Muscle of leg (tissue), 3 donors: ENCODE measurements at regions not wholly inside any gene's neighbourhood (a gene's known extent, or its start where the extent isn't known, plus 50 kb on each side); places are given as distances from the start of the nearest gene placed in this dataset.

Experiments used
- DNase-seq: peaks from one replicate; pipeline ENCODE4 v3.0.0; 2013
- H3K27ac ChIP-seq: one replicate; pipeline ENCODE4 v1.5.1; 2013; ENCODE audit warnings: mild to moderate bottlenecking, low read length, control low read depth
- H3K27me3 ChIP-seq: one replicate; pipeline ENCODE4 v1.6.1; 2013; ENCODE audit warnings: low read length; ENCODE audit not compliant: control insufficient read depth, insufficient read depth
- H3K36me3 ChIP-seq: one replicate; pipeline ENCODE4 v1.6.1; 2013; ENCODE audit warnings: low read length; ENCODE audit not compliant: control insufficient read depth, insufficient read depth
- H3K4me1 ChIP-seq: one replicate; pipeline ENCODE4 v1.6.1; 2013; ENCODE audit warnings: low read length; ENCODE audit not compliant: control insufficient read depth, insufficient read depth
- H3K4me3 ChIP-seq: one replicate; pipeline ENCODE4 v1.5.1; 2013; ENCODE audit warnings: low read length, control low read depth
- H3K9me3 ChIP-seq: replicated peaks from 2 replicates; pipeline ENCODE4 v1.6.1; 2013; ENCODE audit warnings: low read depth, low read length; ENCODE audit not compliant: control insufficient read depth
- WGBS: methylation state at CpG from one replicate; pipeline ENCODE4 v1.1.5; 2013; ENCODE audit warnings: missing lambda C conversion rate; ENCODE audit not compliant: insufficient coverage; 5-methylcytosine and 5-hydroxymethylcytosine counted together

DNA sequence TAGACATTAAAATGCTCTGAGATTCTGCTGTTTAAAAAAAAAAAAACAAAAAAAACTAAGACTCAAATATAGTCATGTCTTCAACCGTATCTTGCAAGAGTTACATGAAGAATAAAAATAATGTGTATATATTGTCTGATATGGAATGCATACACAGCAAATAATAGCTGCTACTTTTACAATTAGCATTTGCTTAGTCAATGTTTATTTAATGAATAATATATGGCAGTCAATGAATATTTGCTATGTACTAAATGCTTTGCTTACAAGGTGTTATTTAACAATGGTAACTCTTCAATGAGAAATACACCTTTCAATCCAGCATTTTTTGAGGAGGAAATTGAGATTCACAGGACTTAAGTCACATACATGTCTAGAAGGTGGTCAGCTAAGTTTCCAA lies 718.8 kb upstream of the SOX9 start:
- Histone ChIP-seq H3K27ac (no peak overlapping the region), H3K4me1 (no peaks in the 10 kb centered on the region), H3K27me3 (no peaks in the 10 kb centered on the region), H3K9me3 (no peaks in the 10 kb centered on the region), H3K36me3 (no peaks in the 10 kb centered on the region), H3K4me3 (no peak overlapping the region)
- no peak for DNase-seq
- WGBS: no CpG with 5 or more reads among the region's 1 CpG

DNA sequence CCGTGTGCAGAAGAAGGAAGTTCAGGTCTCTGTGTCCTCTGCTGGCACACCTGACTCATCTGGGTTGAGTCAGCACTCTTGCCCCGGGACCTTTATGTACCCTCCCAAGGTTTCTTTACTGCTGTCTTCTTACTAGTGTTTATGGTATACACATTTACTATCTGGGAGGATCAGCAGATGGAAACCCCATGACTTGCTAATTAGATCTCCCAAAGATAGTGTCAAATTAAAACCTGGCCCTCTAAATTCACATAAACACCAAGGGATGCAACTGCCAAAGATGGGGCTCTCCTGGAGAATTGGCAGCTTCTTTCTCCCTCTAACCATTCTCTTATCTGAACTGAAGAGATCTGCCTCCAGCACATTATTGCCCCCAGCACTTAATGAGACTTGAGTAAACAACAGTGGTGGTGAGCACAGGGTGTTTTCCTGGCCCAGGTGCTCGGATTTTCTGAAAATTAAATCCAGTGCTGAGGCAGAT lies 718.1 kb upstream of the SOX9 start:
- no peak for DNase-seq
- Histone ChIP-seq H3K27me3 (no peaks in the 10 kb centered on the region), H3K4me1 (no peaks in the 10 kb centered on the region), H3K9me3 (no peaks in the 10 kb centered on the region), H3K36me3 (no peaks in the 10 kb centered on the region), H3K27ac (no peak overlapping the region), H3K4me3 (no peak overlapping the region)
- 36% methylated on average over 1 of the region's 3 CpGs for whole genome bisulfite sequencing

DNA sequence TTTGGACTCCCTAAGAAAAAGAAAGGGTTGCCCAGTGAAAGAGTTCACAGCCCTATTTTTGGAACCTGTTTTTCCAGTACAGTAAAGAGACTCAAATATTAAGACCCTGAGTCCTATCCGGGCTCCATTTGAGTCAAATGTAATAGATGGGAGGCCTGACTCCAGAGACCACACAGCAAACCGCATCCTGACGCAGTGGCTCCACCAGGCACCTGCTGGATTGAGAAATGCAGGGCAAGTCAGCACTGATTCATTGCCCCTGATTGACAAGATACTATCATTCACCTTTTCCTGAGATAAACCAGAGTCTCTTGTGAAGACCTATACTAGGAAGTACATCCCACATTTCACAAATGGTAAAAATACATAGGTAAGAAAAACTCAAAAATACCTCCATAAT lies 715.7 kb upstream of the SOX9 start:
- no peaks in the 10 kb centered on the region for H3K4me1 ChIP-seq
- no peak overlapping the region for H3K27ac ChIP-seq
- 60% methylated on average over 1 of the region's 3 CpGs for WGBS
- H3K4me3 ChIP-seq: no peak overlapping the region
- no peak for DNase-seq
- no peaks in the 10 kb centered on the region for H3K9me3 ChIP-seq
- H3K36me3 ChIP-seq: no peaks in the 10 kb centered on the region
- H3K27me3 ChIP-seq: no peaks in the 10 kb centered on the region

DNA sequence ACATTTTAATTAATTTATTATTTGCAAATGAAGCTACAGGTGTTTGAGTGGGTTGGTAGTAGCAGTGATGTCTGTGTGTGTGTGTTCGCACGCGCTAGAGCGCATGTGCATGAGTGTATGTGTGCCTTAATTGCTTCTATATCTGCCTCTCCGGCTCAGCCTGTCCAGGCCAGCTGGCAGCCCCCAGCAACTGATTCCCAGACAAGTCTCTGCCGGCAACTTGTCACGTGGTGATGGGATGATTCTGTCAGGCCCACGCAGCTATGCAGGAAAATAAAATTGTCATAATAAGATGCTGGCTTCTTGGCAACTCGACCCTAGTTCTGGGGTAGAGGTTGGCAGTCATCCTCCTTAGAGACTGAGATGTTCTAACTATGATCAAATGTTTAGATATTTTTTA lies 712.8 kb upstream of the SOX9 start:
- WGBS: 83% methylated on average over 1 of the region's 9 CpGs
- H3K4me1 ChIP-seq: no peaks in the 10 kb centered on the region
- H3K27me3 ChIP-seq: no peaks in the 10 kb centered on the region
- no peaks in the 10 kb centered on the region for H3K9me3 ChIP-seq
- H3K4me3 ChIP-seq: no peak overlapping the region
- DNase-seq: no peak
- no peaks in the 10 kb centered on the region for H3K36me3 ChIP-seq
- no peak overlapping the region for H3K27ac ChIP-seq

DNA sequence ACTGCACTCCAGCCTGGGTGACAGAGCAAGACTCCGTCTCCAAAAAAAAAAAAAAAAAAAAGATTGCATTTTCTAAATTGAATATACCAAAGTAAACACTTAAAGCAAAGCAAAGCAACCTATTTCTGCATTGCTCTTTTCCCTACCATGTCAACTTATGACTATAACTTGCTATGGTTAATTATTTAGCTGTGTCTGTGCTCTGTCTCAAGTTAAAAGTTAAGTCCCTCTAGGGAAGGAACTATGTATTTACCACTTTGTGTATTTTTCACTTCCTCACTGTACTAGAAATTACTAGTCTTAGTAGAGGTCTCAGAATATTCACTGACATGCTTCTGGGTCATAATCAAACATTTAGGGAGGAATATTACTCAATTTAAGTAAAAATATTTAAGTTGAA lies 711.7 kb upstream of the SOX9 start:
- H3K4me3 ChIP-seq: no peak overlapping the region
- H3K36me3 ChIP-seq: no peaks in the 10 kb centered on the region
- WGBS: no CpG with 5 or more reads among the region's 1 CpG
- H3K27ac ChIP-seq: no peak overlapping the region
- no peaks in the 10 kb centered on the region for H3K9me3 ChIP-seq
- H3K27me3 ChIP-seq: no peaks in the 10 kb centered on the region
- DNase-seq: no peak
- H3K4me1 ChIP-seq: no peaks in the 10 kb centered on the region

DNA sequence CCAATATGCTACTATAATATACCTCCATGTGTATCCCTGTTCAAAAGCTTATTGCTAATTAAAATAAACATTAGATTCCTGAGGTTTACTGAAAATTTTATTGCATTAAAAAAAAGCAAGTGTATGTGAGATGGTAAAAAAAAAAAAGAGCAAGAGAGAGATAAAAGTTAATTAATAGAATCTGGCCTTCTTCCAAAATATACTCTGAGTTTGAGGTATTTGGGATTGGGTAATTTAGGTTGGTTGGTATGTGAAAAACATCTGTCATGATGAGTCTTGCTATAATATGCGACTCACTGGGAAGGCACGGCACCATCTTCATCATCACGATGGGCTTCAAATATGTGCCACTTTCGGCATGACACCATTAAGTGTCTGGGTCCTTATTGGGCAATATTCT lies 711.1 kb upstream of the SOX9 start:
- no peak overlapping the region for H3K27ac ChIP-seq
- no peak for DNase-seq
- 100% methylated on average over 2 of the region's 4 CpGs for WGBS
- no peaks in the 10 kb centered on the region for H3K4me1 ChIP-seq
- H3K27me3 ChIP-seq: no peaks in the 10 kb centered on the region
- no peak overlapping the region for H3K4me3 ChIP-seq
- H3K9me3 ChIP-seq: no peaks in the 10 kb centered on the region
- no peaks in the 10 kb centered on the region for H3K36me3 ChIP-seq

DNA sequence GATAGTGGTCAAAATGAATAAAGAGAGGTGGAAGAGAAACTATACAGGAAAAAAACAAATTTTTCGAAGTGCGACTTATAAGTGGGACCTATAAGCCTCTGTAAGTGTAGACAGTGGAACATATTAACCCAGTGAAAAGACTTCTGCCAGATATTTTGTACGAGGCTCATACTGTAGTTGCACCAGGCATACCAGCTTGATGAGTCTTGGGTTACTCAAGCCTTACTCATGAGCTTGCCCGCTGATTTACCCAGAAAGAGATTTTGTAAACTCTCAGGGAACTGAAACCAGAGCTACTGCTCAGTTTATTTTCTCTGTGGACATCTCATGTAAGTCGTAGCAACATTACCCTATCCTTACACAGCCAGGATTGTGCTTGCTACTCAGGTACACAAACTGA lies 708.0 kb upstream of the SOX9 start:
- 74% methylated on average over 3 of the region's 5 CpGs for WGBS
- H3K9me3 ChIP-seq: no peaks in the 10 kb centered on the region
- H3K27ac ChIP-seq: no peak overlapping the region
- H3K4me3 ChIP-seq: no peak overlapping the region
- no peaks in the 10 kb centered on the region for H3K36me3 ChIP-seq
- no peaks in the 10 kb centered on the region for H3K4me1 ChIP-seq
- DNase-seq: no peak
- no peaks in the 10 kb centered on the region for H3K27me3 ChIP-seq

DNA sequence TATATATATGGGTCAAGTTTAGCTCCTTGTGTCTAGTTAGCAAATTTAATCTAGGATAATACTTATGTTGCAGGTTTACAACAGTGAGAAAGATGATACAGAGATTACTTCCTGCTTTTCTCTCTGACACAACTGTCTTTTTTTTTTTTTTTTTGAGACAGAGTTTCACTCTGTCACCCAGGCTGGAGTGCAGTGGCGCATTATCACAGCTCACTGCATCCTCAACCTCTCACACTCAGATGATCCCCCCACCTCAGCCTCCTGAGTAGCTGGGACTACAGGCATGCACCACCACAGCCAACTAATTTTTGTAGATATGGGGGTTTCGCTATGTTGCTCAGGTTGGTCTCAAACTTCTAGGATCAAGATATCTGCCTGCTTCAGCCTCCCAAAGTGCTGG lies 706.9 kb upstream of the SOX9 start:
- Histone ChIP-seq H3K27me3 (no peaks in the 10 kb centered on the region), H3K27ac (no peak overlapping the region), H3K9me3 (no peaks in the 10 kb centered on the region), H3K4me1 (no peaks in the 10 kb centered on the region), H3K36me3 (no peaks in the 10 kb centered on the region), H3K4me3 (no peak overlapping the region)
- no peak for DNase-seq
- 67% methylated on average over 1 of the region's 2 CpGs for WGBS

DNA sequence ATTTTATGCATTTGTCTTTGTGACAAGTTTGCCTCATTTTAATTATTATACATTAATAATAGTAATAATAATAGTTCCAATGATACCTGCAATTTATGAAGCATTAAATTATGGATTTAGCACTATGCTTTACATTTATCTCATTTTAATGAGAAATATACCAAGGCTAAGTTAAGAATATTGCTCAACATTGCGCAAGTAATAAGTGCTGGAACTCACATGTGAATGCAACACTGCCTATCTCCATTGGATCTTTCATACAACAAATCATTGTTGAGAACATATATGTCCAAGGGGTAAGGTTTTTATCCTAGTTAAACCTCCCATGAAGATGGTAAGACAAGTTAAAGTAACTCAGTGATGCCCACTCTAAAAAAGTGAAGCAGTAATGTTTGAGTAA lies 703.7 kb upstream of the SOX9 start:
- H3K27me3 ChIP-seq: no peaks in the 10 kb centered on the region
- H3K9me3 ChIP-seq: no peaks in the 10 kb centered on the region
- no peaks in the 10 kb centered on the region for H3K36me3 ChIP-seq
- no peak overlapping the region for H3K27ac ChIP-seq
- no CpG with 5 or more reads among the region's 1 CpG for WGBS
- no peak for DNase-seq
- no peaks in the 10 kb centered on the region for H3K4me1 ChIP-seq
- H3K4me3 ChIP-seq: no peak overlapping the region

DNA sequence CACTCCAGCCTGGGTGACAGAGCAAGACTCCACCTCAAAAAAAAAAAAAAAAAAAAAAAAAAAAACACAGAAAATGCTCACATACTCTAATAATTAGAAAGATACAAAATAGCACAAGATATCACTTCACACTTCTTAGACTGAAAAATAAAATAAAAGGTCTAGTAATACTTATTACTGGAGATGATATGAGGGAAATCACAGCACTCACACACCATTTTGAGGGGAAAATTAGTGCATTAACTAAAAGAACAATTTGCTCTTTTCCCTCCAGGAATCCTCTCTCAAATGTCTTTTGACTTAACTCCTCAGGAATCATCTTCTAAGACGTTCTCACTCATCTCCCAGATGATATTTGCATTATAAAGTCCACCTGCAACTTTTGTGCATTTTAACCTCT lies 697.9 kb upstream of the SOX9 start:
- Histone ChIP-seq H3K9me3 (no peaks in the 10 kb centered on the region), H3K27ac (no peak overlapping the region), H3K36me3 (no peaks in the 10 kb centered on the region), H3K4me1 (no peaks in the 10 kb centered on the region), H3K4me3 (no peak overlapping the region), H3K27me3 (no peaks in the 10 kb centered on the region)
- no peak for DNase-seq
- WGBS: 67% methylated on average over 1 of the region's 1 CpG

DNA sequence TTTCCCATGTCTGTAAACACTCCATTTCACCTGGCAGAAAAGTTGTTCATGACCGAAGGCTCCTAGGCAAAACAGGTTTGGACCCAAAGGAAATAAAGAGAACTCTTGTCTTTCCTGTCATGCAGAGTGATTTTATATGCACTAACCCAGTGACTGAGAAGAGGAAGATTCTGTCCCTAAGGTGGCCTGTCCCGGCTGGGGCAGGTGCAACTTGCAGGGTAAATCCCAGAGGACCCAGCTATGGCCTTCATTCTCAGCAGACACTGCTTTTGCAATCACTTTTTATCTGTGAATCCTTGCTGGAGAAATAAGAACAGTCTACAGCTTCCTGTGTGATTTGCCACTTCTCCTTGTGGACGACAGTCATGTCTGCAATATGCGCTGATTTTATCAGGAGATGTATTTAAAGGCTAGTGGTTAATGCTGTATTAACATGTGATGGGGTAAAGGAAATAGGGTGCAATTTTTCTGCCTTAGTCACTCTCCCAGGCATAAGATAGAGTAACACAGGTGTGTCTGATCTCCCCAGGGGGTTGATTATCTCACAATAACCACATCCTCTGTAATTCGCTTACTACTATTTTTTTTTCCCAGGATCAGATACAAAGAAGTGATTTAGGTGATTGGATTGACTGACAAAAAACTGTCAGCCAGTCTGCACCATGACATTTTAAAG lies 696.8 kb upstream of the SOX9 start:
- H3K4me3 ChIP-seq: no peak overlapping the region
- no peaks in the 10 kb centered on the region for H3K36me3 ChIP-seq
- peaks cover 2% of the 10 kb centered on the region for H3K9me3 ChIP-seq
- no peak overlapping the region for H3K27ac ChIP-seq
- DNase-seq: no peak
- no peaks in the 10 kb centered on the region for H3K4me1 ChIP-seq
- H3K27me3 ChIP-seq: no peaks in the 10 kb centered on the region
- 64% methylated on average over 3 of the region's 5 CpGs for WGBS
